ENCODE measurements at regions not wholly inside any gene's neighbourhood (a gene's known extent, or its start where the extent isn't known, plus 50 kb on each side); places are given as distances from the start of the nearest gene placed in this dataset.
"Not testable (repeated sequence)": the region's sequence is repeated elsewhere in the genome, so short reads cannot be mapped to it uniquely, and the experiment has no call there.

- DNase-seq = no peak
Measured at GRCh38 chr3:177601152-177601551, 403.9 kb upstream of the TBL1XR1 start.

- DNase-seq = no peak
Measured at GRCh38 chr3:177602601-177603147, 405.4 kb upstream of the TBL1XR1 start.

DNA sequence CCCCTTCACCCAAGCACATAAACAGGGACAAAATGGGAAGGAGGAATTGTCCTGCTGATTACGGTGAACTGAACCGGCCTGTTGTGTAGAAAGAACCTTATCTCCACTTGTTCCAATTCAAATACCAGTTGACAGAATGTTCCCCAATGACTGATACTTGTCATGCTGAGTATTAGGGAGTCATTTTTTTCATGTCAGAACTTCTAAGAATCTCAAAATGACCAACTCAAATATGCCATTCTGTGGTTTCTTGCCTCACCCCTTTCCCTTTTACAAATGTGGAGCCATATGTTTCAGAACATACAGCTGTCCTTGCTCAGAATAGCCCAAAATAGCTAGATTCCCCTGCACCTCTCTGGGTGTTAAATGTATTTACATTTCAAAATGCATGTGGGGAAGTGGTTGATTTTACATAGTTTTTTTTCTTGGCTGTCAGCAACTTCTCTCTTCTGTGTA is 405.9 kb upstream of the TBL1XR1 start:
- DNase-seq = no peak

- no peak for DNase-seq
Measured at GRCh38 chr3:177604181-177604580, 406.9 kb upstream of the TBL1XR1 start.

- no peak for DNase-seq
Measured at GRCh38 chr3:177606891-177607290, 409.6 kb upstream of the TBL1XR1 start.

- DNase-seq = no peak
Measured at GRCh38 chr3:177607589-177607988, 410.3 kb upstream of the TBL1XR1 start.

DNA sequence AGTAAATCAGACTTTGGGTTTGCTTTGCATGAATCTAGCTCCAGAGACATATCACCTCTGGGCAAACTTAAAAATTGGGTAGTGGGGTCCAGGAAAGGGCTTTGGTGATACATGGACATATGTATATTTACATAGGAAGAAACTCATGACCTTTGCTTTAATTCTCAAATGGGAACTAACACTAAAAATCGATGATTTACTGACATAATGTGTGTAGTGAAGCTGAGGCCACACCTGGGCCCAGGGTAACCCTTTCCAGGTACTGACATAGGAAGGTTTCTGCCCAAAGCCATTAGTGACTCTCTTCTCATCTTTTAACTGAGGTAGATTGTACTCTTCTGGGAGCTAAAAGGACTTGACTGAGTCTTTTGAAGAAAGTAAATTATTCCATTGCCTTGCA is 411.2 kb upstream of the TBL1XR1 start:
- no peak for DNase-seq

DNA sequence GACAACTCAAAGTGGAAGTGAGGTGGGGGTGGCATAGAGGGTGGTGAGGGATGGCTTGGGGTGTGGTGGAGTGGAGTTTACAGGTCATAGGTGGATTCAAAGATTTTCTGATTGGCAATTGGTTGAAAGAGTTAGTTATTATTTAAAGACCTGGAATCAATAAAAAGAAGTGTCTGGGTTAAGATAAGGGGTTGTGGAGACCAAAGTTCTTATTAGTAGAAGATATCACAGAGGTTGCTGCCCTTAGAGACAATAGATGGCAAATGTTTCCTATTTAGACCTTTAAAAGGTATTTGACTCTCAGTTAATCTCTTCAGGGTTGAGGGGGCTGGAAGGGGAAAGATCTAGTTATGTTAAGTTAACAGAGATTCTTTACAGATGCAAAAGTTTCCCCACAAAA is 412.3 kb upstream of the TBL1XR1 start:
- DNase-seq = no peak

DNA sequence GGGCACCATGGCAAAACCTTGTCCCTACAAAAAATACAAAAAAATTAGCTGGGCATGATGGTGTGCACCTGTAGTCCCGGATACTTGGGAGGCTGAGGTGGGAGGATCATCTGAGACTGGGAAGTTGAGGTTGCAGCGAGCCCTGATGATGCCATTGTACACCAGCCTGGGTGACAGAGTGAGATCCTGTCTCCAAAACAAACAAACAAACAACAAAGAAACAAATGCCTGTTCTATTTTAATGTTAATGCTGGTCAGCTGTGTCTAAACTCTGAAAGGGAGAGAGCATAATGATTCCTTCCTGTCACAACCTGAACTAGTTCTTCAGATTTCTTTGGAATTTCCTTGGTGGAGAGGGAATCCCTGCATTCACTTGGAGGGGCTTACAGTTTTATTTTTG is 413.0 kb upstream of the TBL1XR1 start:
- no peak for DNase-seq

DNA sequence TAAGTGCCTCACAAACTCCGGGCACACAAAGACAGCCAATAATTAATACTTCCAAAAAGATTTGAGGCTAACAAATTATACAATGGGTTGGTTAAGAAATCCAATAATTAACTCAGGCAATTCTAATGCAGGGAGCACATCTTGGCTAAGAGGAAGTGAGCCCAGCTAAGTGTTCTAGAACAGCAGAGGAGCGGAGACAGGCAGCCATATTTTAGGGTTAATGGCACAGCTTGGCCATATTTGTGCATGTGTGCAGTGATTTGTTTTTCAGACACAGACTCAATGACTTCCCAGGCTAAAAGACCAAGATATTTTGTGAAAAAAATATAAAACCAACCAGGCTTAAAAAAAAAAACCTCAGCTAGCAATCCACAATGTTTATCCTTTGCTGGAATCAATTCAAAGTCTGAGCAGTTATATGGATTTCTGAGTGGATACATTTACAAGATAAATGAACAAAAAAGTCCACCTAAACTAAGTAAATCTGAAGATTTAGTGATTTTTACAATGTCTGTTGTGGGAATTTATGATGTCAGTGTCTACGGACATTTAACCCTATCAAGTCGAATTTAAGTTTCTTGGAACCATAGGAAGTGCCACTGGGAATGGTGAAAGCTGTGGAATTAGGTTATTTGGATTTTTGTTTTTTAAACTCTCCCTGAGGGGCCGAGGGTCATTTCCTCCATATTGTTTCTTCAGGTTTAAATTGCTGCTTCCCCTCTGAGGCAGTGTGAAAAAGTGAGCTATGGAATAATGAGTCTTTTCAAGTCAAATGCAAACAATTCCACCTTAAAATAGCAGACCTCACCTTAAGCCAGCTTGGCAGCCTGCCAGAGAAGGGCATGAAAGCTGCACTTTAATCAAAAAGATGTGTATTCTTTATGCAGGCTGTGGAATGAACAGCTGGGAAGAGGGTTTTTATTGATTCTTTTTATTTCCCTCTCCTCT is 413.7 kb upstream of the TBL1XR1 start:
- DNase-seq = no peak

DNA sequence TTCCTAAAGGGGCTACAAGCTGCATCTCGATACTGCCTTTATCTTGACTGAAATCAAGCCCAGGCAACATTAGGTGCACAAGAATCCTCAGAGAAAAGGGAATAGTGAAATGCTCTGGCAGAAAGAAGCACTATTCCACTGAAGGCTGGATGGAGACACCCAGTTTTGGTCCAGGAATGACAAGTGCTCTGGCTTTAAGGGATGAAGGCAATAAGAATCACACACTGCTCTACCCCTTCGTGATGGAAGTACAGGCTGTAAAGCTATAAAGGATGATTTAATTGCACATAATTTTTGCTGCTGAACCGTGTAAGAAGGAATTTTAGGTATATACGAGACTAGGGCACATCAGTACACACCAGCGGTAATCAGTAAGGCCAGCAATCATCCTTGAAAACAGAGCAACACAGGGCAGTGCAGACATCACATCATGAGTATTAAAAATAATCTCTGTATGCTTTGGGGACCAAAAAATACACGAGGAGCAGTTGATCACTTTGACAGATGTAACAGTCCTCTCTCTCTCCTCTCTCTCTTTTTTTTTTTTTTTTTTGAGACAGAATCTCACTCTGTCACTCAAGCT is 414.6 kb upstream of the TBL1XR1 start:
- no peak for DNase-seq

GRCh38 chr3:177613901-177614300 is 416.6 kb upstream of the TBL1XR1 start:
- DNase-seq = no peak

GRCh38 chr3:177615015-177615414 is 417.7 kb upstream of the TBL1XR1 start:
- DNase-seq = peak; percentile 44

GRCh38 chr3:177618873-177619733 is 421.8 kb upstream of the TBL1XR1 start:
- DNase-seq = peak; percentile 71

- no peak for DNase-seq
Measured at GRCh38 chr3:177620073-177620472, 422.8 kb upstream of the TBL1XR1 start.

- DNase-seq = no peak
Measured at GRCh38 chr3:177622520-177622919, 425.2 kb upstream of the TBL1XR1 start.

- no peak for DNase-seq
Measured at GRCh38 chr3:177622982-177623617, 425.8 kb upstream of the TBL1XR1 start.

GRCh38 chr3:177624528-177625495 is 427.5 kb upstream of the TBL1XR1 start:
- no peak for DNase-seq

DNA sequence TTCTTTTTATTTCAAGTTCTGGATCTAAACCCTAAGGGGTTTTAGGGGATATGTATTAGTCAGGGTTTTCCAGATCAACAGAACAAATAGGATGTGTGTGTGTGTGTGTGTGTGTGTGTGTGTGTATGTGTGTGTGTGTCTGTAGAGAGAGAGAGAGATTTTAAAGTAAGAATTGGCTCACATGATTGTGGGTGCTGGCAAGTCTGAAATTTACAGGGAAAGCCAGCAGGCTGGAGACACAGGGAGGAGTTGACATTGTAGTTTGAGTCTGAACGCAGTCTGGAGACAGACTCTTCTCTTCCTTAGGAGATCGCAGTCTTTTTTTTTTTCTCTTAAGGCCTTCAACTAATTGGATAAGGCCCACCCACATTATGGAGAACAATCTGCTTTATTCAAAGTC is 428.8 kb upstream of the TBL1XR1 start:
- no peak for DNase-seq

DNA sequence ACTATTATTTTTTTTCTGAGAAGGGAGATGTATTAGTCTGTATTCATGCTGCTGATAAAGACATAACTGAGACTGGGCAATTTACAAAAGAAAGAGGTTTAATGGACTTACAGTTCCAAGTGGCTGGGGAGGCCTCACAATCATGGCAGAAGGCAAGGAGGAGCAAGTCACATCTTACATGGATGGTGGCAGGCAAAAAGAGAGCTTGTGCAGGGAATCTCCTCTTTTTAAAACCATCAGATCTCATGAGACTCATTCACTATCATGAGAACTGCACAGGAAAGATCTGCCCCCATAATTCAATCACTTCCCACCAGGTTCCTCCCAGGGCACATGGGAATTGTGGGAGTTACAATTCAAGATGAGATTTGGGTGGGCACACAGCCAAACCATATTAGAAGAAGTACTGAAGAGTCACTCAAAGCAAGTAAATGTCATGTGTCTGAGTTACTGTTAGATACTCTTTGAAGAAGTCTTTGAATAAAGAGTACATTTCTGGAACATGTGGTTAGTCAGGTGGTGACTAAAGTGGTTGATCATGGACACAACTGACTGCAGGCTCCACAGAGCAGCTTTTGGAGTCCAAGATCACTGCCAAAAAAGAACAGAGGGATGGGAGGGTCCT is 430.9 kb upstream of the TBL1XR1 start:
- DNase-seq = not testable (repeated sequence)

Measured in fibroblast of skin of back (primary cell).